ENCODE measurements at regions not wholly inside any gene's neighbourhood (a gene's known extent, or its start where the extent isn't known, plus 50 kb on each side); places are given as distances from the start of the nearest gene placed in this dataset.
A peak's percentile ranks its signal among the peaks of the same experiment; 100 is the strongest.

DNA sequence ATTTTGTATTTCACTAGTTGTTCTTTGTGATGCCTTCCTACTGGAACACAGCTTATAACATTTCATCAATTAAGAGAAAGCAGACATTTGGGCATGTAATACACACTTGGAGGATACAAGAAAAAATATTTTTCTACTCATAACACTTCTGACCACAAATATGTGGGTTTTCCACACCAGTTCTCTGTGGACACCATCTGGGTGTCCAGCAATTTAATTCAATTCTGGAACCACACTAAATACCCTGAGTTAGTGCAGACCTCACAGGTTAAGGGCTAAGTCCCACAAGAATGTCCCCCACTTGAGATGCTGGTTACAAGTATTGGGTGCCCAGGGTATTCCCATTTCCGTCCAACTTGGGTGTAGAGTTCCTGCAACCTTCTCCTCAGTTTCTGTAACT lies 91.1 kb upstream of the SKOR2 start:
- DNase-seq (ENCODE audit: low read depth in 2 of 2), result no peak

DNA sequence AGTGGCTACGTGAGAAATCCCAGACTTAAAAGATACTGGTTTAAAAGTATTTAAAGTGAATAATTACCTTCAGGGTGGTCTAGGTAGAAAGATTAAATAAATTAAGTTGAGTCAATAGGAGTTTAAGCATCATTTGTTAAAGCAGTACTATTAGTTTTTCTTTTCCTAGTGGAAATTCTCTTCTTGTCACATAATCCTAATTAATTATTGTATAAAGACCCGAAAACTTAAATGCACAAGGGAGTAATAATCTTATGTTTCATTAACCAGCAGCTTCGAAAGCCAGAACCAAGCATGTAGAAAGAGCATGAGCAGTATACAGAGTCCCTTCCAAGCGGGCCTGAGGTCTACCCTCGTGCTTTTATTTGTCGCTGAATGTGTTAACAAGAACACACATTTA lies 90.2 kb upstream of the SKOR2 start:
- DNase-seq (ENCODE audit: low read depth in 2 of 2), result no peak

DNA sequence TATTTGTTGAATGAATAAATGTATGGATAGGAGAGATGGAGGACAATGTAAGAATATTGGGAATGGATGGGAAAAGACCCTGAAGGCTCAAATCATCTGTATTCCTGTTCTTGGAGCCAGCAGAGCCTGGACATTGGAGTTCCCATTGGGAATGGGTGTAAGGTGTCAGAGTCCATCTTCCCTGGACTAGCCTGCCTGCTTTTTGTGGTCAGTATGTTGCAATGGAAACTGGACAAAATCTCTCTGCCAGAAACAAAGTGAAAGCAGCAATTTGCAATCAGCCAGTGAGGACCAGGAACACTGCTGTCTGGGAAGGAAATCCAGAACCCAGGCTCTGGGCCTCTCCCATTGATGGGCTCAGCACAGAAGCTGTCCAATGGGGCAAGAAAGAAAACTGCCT lies 83.5 kb upstream of the SKOR2 start:
- DNase-seq (ENCODE audit: low read depth in 2 of 2), result no peak

DNA sequence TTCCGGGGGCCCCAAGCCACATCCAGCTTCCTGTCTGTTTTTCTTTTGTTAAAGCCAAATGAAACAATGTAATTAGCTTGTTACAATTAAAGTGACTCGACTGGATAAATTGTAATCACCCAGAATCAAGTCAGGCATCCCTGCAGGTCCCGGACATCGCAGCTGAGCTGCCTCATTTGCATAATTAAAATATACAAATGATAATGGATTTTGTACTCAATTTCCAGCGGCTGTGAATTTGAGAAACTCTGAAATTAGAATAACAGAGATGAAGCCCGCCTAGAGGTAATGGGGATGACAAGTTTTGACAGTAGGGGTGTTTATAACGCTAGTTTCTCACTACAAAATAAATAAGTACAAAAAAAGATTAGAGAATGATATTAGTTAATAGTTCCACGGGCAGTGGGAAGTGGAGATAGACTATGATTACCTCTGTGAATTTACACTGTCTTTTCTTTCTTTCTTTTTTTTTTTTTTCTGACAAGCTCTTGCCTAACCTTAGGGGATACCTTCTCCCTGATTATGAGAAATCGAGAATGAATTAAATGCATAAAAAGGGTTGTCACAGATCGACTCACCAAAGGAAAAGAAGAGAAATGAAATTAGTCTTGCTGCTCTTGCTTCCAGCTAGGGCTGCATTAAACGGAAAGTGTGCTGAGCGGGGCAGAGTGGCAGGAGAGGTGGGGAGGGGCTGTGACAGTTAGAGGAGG lies 82.6 kb upstream of the SKOR2 start:
- DNase-seq (ENCODE audit: low read depth in 2 of 2), result no peak

DNA sequence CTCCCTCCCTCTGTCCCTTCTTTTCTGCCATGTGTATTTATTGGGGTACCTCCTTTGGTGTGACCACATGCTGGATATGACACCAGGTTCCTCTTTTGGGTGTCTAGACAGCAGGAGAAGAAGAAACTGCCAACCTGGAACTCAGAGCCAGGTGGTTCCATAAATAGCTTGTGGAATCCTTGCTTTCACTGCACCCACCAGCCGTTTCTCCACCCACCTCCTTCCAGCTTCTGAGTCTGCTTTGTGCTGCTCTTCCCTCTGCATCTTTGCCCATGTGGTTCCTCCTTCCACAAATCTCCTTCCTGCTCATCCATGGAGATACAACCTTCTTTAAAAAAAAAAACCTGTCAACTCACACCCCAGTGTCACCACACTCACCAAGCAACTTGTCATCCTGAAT lies 80.2 kb upstream of the SKOR2 start:
- DNase-seq (ENCODE audit: low read depth in 2 of 2), result no peak

DNA sequence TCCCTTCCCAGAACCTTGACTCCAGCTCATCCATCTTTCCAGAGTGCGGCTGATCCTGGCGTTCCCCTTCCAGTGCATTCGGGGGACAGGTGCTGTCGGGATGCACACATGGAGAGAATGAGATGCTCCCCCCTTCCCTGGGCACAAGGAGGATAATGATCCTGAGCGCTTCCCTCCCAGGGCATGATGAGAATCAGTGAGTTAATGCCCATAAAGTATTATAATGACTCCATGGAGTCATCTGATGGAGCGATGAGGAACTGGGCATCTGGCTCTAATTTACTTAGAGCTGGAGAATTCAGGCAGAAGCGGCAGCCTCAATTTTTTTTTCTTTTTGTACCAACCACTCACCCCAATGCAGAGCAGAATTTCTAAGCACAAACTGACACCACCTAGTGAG lies 79.6 kb upstream of the SKOR2 start:
- DNase-seq (ENCODE audit: low read depth in 2 of 2), result no peak

DNA sequence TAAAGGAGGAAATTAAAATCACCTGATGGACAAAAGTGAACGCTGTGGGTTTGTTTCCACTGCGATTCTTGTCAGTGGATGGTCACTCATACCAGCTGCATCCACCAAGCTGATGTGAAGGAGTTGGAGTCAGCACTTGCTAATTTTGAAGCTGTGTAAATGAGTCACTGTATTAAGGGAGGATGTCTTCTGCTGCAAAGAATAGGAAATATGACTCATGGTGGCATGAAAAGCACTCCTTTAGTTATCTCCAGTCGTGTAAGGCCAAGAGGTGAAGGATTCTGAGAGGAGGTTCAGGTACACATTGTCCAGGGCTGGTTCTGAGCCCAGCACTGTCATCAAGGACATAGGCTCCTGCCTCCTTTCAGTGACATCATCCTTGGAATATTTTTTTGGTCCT lies 71.7 kb upstream of the SKOR2 start:
- DNase-seq (ENCODE audit: low read depth in 2 of 2), result peak in 1 of 2 donors; percentile 17

DNA sequence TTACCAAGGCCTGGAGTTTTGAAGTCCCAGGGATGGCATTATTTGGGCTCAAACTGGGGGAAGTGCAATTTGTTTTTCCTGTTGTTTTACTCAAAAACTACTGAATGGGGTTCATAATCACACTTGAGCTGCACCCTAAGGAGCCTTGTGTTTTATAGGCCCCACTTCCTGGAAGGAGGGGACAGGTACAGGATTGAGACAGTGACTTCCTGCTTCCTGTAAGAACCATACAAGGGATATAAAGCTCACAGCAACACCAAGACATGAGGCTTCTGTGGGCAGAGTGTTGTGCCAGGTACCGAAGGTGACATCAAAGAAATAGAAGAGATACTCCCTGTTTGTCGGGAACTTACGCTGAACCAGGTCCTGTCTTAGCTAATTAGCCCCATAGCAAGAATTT lies 70.4 kb upstream of the SKOR2 start:
- DNase-seq (ENCODE audit: low read depth in 2 of 2), result no peak

DNA sequence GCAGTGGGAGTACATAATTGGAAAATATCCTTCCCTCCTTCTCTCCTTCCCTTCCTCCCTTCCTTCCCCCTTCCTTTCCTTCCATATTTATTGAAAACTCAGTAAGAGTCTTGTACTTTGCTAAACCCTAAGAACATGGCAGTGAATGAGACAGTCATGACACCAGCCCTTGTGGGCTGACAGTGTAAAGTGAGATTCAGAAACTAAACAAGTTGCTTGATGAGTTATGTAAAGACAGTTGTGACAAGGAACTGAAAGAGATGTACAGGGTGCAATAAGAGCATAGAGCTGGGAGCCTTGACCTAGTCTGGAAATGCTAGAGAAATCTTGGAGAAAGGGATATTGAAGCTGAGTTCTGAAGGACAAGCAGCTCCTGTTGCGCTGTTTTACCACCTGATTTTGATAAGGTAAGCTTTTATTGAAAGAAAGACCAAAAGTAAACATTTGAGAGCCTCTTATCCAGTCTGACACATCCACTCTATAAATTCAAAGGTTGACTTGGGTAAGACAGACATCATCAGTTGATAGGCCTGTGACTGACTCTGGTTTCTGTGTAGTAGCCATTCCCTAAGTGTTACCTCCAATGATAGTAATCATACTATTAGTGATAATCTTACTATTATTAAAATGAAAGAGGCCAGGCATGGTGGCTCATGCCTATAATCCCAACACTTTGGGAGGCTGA lies 66.5 kb upstream of the SKOR2 start:
- no peak for DNase-seq (ENCODE audit: low read depth in 2 of 2)

DNA sequence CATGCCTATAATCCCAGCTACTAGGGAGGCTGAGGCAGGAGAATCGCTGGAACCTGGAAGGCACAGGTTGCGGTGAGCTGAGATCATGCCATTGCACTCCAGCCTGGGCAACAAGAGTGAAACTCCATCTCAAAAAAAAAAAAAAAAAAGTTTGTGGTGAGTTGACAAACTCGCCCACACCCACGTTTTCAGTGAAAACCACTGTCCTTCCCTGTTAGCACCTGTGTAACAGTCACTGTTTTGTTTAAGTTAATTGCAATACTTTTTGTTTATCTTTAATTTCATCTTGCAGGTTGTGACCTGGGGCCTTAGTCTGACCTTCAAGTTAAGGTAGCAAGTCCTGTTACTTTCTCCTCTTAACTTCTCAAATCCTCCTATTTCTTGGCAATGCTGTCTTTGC lies 65.5 kb upstream of the SKOR2 start:
- no peak for DNase-seq (ENCODE audit: low read depth in 2 of 2)

DNA sequence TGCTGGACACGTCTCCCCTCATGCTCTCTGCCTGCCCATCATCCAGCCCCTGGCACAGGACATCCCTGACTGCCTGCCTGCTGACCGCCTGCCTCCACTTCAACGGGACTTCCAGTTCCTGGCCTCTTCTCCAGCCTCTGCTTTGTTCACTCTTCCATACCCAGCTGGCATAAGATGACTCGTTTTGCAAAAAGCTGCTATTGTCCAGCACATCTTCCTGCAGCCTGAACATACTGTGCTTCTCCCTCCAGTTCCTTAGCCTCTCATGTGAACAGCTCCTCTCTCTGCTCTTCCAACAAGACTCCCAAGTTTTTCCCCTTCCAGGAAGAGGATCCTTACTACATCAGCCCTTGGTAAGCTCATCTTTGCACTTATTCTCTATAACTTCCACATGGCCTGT lies 62.4 kb upstream of the SKOR2 start:
- no peak for DNase-seq (ENCODE audit: low read depth in 2 of 2)

DNA sequence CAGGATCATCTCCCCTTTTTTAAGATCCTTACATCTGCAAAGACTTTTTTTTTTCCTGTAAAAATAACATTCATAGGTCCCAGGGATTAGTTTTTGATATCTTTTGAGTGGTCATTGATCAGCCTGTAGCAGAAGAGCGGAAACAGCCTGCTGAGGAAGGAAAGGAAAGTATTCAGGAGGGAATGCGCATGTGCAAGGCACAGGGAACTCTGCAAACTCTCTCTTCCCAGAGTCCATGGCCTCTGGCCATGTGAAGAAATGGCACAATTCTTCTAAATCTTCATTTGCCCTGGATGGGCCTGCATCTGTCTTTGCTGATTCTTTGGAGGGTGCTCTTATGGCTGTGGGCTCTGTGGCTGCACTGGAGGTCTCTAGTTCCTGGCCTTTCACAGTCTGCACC lies 60.1 kb upstream of the SKOR2 start:
- no peak for DNase-seq (ENCODE audit: low read depth in 2 of 2)
